GM23248 (cell line): ENCODE measurements at regions not wholly inside any gene's neighbourhood (a gene's known extent, or its start where the extent isn't known, plus 50 kb on each side); places are given as distances from the start of the nearest gene placed in this dataset.

Source experiments
- EZH2 ChIP-seq: fragments of 200-600 bp; sonication (generic); IDR thresholded peaks from 2 replicates; pipeline ENCODE4 v1.6.1; 2018; ENCODE audit warnings: antibody characterized with exemption, mild to moderate bottlenecking; ENCODE audit not compliant: insufficient read depth, poor library complexity, severe bottlenecking
- EZH2phosphoT487 ChIP-seq: fragments of 200-600 bp; sonication (generic); IDR thresholded peaks from 2 replicates; pipeline ENCODE4 v1.6.1; 2018; ENCODE audit warnings: antibody characterized with exemption, moderate library complexity, mild to moderate bottlenecking, low read depth; ENCODE audit not compliant: insufficient read depth

- TF ChIP-seq EZH2phosphoT487 (no peak), EZH2 (no peak)
Measured at GRCh38 chr18:6504605-6505497, 90.1 kb upstream of the L3MBTL4 start.
